Neural progenitor cell (in vitro differentiated cells): ENCODE measurements at regions not wholly inside any gene's neighbourhood (a gene's known extent, or its start where the extent isn't known, plus 50 kb on each side); places are given as distances from the start of the nearest gene placed in this dataset.
"Not testable (repeated sequence)": the region's sequence is repeated elsewhere in the genome, so short reads cannot be mapped to it uniquely, and the experiment has no call there.

Experiments used
- DNase-seq: peaks from one replicate; pipeline ENCODE4 v3.0.0-alpha.2; 2016; ENCODE audit warnings: low spot score
- H2AFZ ChIP-seq: fragments of 200-600 bp; sonication (generic); replicated peaks from 2 replicates; pipeline ENCODE4 v1.6.1; 2016; ENCODE audit warnings: antibody characterized with exemption
- H3F3A ChIP-seq: fragments of 200-600 bp; sonication (generic); 2 replicates; pipeline ENCODE4 v1.6.1; 2016; ENCODE audit warnings: antibody characterized with exemption, low read depth
- H3K27ac ChIP-seq: fragments of 200-600 bp; sonication (generic); 2 replicates; pipeline ENCODE4 v1.5.1; 2016; ENCODE audit warnings: mild to moderate bottlenecking
- H3K27me3 ChIP-seq: fragments of 200-600 bp; sonication (generic); 2 replicates; pipeline ENCODE4 v1.6.1; 2016; ENCODE audit warnings: mild to moderate bottlenecking, moderate library complexity
- H3K36me3 ChIP-seq: fragments of 200-600 bp; sonication (generic); 2 replicates; pipeline ENCODE4 v1.5.1; 2016
- H3K4me1 ChIP-seq: fragments of 200-600 bp; sonication (generic); 2 replicates; pipeline ENCODE4 v1.6.1; 2016; ENCODE audit warnings: mixed run types
- H3K4me2 ChIP-seq: fragments of 200-600 bp; sonication (generic); 2 replicates; pipeline ENCODE4 v1.6.1; 2016
- H3K4me3 ChIP-seq: fragments of 200-600 bp; sonication (generic); 2 replicates; pipeline ENCODE4 v1.5.1; 2016
- H3K79me2 ChIP-seq: fragments of 200-600 bp; sonication (generic); 2 replicates; pipeline ENCODE4 v1.6.1; 2016; ENCODE audit warnings: low read depth
- H3K9ac ChIP-seq: fragments of 200-600 bp; sonication (generic); 2 replicates; pipeline ENCODE4 v1.6.1; 2016
- H3K9me3 ChIP-seq: fragments of 200-600 bp; sonication (generic); 2 replicates; pipeline ENCODE4 v1.5.1; 2016; ENCODE audit warnings: low read depth
- H4K20me1 ChIP-seq: fragments of 200-600 bp; sonication (generic); 2 replicates; pipeline ENCODE4 v1.6.1; 2016; ENCODE audit warnings: low read depth
- H3K27ac Mint-ChIP-seq: 3 replicates; pipeline ENCODE4 v1.8.0; 2021; ENCODE audit warnings: mixed read lengths
- H3K27me3 Mint-ChIP-seq: 2 replicates; pipeline ENCODE4 v1.8.0; 2022; ENCODE audit warnings: low read depth, mild to moderate bottlenecking, inconsistent platforms, moderate library complexity, mixed read lengths; ENCODE audit not compliant: insufficient read depth
- H3K36me3 Mint-ChIP-seq: 3 replicates; pipeline ENCODE4 v1.8.0; 2021; ENCODE audit warnings: mixed read lengths
- H3K4me1 Mint-ChIP-seq: 3 replicates; pipeline ENCODE4 v1.8.0; 2021; ENCODE audit warnings: mixed read lengths
- H3K4me3 Mint-ChIP-seq: 3 replicates; pipeline ENCODE4 v1.8.0; 2021; ENCODE audit warnings: mild to moderate bottlenecking, moderate library complexity, mixed read lengths
- H3K9me3 Mint-ChIP-seq: 3 replicates; pipeline ENCODE4 v1.8.0; 2020; ENCODE audit warnings: mixed read lengths
- CTCF ChIP-seq: fragments of 200-600 bp; sonication (generic); IDR thresholded peaks from 2 replicates; pipeline ENCODE4 v1.5.1; 2017; ENCODE audit warnings: antibody characterized with exemption, mild to moderate bottlenecking
- EZH2 ChIP-seq: fragments of 200-600 bp; sonication (generic); IDR thresholded peaks from 2 replicates; pipeline ENCODE4 v1.6.1; 2017; ENCODE audit warnings: antibody characterized with exemption, mild to moderate bottlenecking, moderate library complexity
- EZH2phosphoT487 ChIP-seq: fragments of 200-600 bp; sonication (generic); IDR thresholded peaks from 2 replicates; pipeline ENCODE4 v1.6.1; 2017; ENCODE audit warnings: antibody characterized with exemption

GRCh38 chr3:177890359-177890683 is 645.9 kb upstream of the KCNMB2 start:
- DNase-seq, result no peak
- H3K4me1 Mint-ChIP-seq, result peaks cover 4% of the 10 kb centered on the region
- Histone ChIP-seq H3K9me3 (no peaks in the 10 kb centered on the region), H3F3A (peaks cover 6% of the 10 kb centered on the region), H2AFZ (no peak overlapping the region), H3K36me3 (no peaks in the 10 kb centered on the region), H4K20me1 (no peaks in the 10 kb centered on the region), H3K79me2 (no peaks in the 10 kb centered on the region), H3K4me2 (no peak overlapping the region), H3K27ac (peak overlapping the region; percentile 67), H3K4me1 (peaks cover 6% of the 10 kb centered on the region), H3K4me3 (no peak overlapping the region), H3K9ac (no peak overlapping the region), H3K27me3 (no peaks in the 10 kb centered on the region)
- H3K4me3 Mint-ChIP-seq, result no peak overlapping the region
- H3K36me3 Mint-ChIP-seq, result no peaks in the 10 kb centered on the region
- H3K27ac Mint-ChIP-seq, result no peak overlapping the region
- TF ChIP-seq CTCF (no peak), EZH2phosphoT487 (no peak), EZH2 (no peak)
- H3K27me3 Mint-ChIP-seq, result no peaks in the 10 kb centered on the region
- peaks cover 15% of the 10 kb centered on the region for H3K9me3 Mint-ChIP-seq

DNA sequence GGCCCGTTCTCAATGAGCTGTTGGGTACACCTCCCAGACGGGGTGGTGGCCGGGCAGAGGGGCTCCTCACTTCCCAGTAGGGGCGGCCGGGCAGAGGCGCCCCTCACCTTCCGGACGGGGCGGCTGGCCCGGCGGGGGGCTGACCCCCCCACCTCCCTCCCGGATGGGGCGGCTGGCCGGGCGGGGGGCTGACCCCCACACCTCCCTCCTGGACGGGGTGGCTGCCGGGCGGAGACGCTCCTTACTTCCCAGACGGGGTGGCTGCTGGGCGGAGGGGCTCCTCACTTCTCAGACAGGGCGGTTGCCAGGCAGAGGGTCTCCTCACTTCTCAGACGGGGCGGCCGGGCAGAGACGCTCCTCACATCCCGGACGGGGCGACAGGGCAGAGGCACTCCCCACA is 644.7 kb upstream of the KCNMB2 start:
- not testable (repeated sequence) for H3K36me3 ChIP-seq, H3K79me2 ChIP-seq, H3K4me3 ChIP-seq, H3K36me3 Mint-ChIP-seq, H3K9ac ChIP-seq, H3K27me3 ChIP-seq, H3F3A ChIP-seq, H2AFZ ChIP-seq, DNase-seq, H3K9me3 ChIP-seq, H3K27me3 Mint-ChIP-seq, H3K27ac Mint-ChIP-seq, H3K4me1 ChIP-seq, H3K4me2 ChIP-seq, H3K4me1 Mint-ChIP-seq, H3K4me3 Mint-ChIP-seq, H3K27ac ChIP-seq, H4K20me1 ChIP-seq
- peaks cover 15% of the 10 kb centered on the region for H3K9me3 Mint-ChIP-seq

GRCh38 chr3:177893331-177893730 is 642.9 kb upstream of the KCNMB2 start:
- H3K27me3 Mint-ChIP-seq, result no peaks in the 10 kb centered on the region
- Histone ChIP-seq H3K4me2 (no peak overlapping the region), H3K9ac (no peak overlapping the region), H3K4me3 (no peak overlapping the region), H3K9me3 (no peaks in the 10 kb centered on the region), H2AFZ (no peak overlapping the region), H3F3A (peaks cover 6% of the 10 kb centered on the region), H4K20me1 (no peaks in the 10 kb centered on the region), H3K79me2 (no peaks in the 10 kb centered on the region), H3K4me1 (peaks cover 6% of the 10 kb centered on the region), H3K27ac (no peak overlapping the region), H3K36me3 (no peaks in the 10 kb centered on the region), H3K27me3 (no peaks in the 10 kb centered on the region)
- H3K4me3 Mint-ChIP-seq, result no peak overlapping the region
- H3K9me3 Mint-ChIP-seq, result peaks cover 21% of the 10 kb centered on the region
- TF ChIP-seq CTCF (peak; percentile 7), EZH2phosphoT487 (no peak)
- peaks cover 4% of the 10 kb centered on the region for H3K4me1 Mint-ChIP-seq
- H3K27ac Mint-ChIP-seq, result no peak overlapping the region
- no peaks in the 10 kb centered on the region for H3K36me3 Mint-ChIP-seq
- no peak for DNase-seq

GRCh38 chr3:177894081-177894728 is 642.0 kb upstream of the KCNMB2 start:
- Histone ChIP-seq H3K4me3 (no peak overlapping the region), H3K9me3 (no peaks in the 10 kb centered on the region), H3K4me2 (no peak overlapping the region), H3K27me3 (no peaks in the 10 kb centered on the region), H4K20me1 (no peaks in the 10 kb centered on the region), H3K4me1 (peaks cover 6% of the 10 kb centered on the region), H3F3A (peaks cover 6% of the 10 kb centered on the region), H3K9ac (no peak overlapping the region), H3K36me3 (no peaks in the 10 kb centered on the region), H2AFZ (no peak overlapping the region), H3K27ac (no peak overlapping the region), H3K79me2 (no peaks in the 10 kb centered on the region)
- Mint-ChIP-seq H3K4me1 (peaks cover 4% of the 10 kb centered on the region), H3K27me3 (no peaks in the 10 kb centered on the region), H3K4me3 (no peak overlapping the region), H3K27ac (no peak overlapping the region), H3K9me3 (peaks cover 24% of the 10 kb centered on the region), H3K36me3 (no peaks in the 10 kb centered on the region)
- no peak for TF ChIP-seq EZH2phosphoT487
- no peak for TF ChIP-seq CTCF
- TF ChIP-seq EZH2, result no peak
- DNase-seq, result no peak
